ENCODE measurements at regions not wholly inside any gene's neighbourhood (a gene's known extent, or its start where the extent isn't known, plus 50 kb on each side); places are given as distances from the start of the nearest gene placed in this dataset.

DNA sequence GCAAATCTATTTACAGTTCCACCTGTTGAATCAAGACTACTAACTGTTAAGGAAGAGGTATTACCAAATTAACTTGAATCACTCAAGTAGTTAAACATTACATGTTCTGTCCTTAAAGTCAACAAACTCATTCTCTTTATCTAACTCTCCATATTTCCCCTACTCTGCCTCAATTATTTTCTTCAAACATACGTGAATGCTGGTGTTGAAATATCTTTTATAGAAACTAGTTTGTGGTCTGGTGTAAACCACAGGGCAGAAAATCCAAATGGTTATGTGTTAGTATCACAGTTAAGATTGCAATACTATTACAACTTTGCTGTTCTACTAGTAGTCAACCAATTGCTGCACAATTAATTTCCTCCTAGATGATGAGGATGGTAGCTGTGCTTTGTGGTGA, 603.5 kb downstream of the KCTD16 start:
- Histone ChIP-seq H3K4me3 (ENCODE audit: low read depth, low read length) (no peak overlapping the region), H3K36me3 (ENCODE audit: control insufficient read depth, insufficient read depth, low read length) (no peaks in the 10 kb centered on the region), H3K27me3 (ENCODE audit: control insufficient read depth, insufficient read depth, low read length) (no peaks in the 10 kb centered on the region)
- ChIA-PET POLR2A (no interaction called here), CTCF (no interaction called here)
- no peak for TF ChIP-seq CTCF (IDR thresholded peaks at IDR 0.05; ENCODE audit: insufficient read depth, low read depth, low read length)
- DNase-seq (ENCODE audit: low read depth) = no peak

DNA sequence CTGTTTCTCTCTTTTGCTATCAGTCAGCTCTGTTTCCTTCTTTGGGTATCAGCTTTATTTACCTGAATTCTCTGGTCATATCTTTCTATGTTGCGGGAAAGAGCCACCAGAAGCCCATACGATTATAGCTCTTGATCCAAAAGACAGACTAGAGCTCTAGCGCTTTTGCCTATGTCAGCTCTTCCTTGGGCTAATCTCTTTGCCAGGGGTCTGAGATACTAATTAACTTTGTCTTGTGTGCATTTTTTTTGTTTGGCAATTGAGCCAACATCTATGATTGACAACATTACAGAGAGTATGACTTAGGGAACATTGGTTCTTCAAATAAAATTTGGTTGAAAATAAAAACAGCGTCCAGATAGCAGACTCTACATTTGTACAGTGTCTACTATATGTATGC, 603.0 kb downstream of the KCTD16 start:
- no peak for TF ChIP-seq CTCF (IDR thresholded peaks at IDR 0.05; ENCODE audit: insufficient read depth, low read depth, low read length)
- no peak overlapping the region for H3K4me3 ChIP-seq (ENCODE audit: low read depth, low read length)
- ChIA-PET POLR2A (no interaction called here), CTCF (no interaction called here)
- H3K27me3 ChIP-seq (ENCODE audit: control insufficient read depth, insufficient read depth, low read length) = no peaks in the 10 kb centered on the region
- no peak for DNase-seq (ENCODE audit: low read depth)
- H3K36me3 ChIP-seq (ENCODE audit: control insufficient read depth, insufficient read depth, low read length) = no peaks in the 10 kb centered on the region

DNA sequence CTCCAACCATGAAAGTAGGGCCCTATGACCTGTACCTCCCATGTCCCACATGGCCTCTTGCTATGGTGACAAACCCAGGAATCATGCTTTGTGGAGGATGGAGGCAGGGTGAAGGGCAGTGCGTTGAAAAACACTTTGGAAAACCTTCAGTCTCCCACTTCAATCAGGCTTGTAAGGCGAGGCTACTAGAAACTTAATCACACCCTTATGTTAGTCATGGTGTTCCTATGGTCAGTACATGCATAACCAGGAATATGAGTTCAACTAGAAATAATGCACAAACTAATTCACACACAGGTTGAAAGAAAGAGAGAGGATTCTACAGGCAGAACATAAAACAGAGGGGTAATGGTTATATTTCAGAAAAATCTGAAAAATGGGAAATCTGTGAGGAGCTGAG, 601.1 kb downstream of the KCTD16 start:
- H3K4me3 ChIP-seq (ENCODE audit: low read depth, low read length) = no peak overlapping the region
- H3K27me3 ChIP-seq (ENCODE audit: control insufficient read depth, insufficient read depth, low read length) = no peaks in the 10 kb centered on the region
- POLR2A ChIA-PET = no interaction called here
- no peak for TF ChIP-seq CTCF (IDR thresholded peaks at IDR 0.05; ENCODE audit: insufficient read depth, low read depth, low read length)
- CTCF ChIA-PET = no interaction called here
- H3K36me3 ChIP-seq (ENCODE audit: control insufficient read depth, insufficient read depth, low read length) = no peaks in the 10 kb centered on the region
- no peak for DNase-seq (ENCODE audit: low read depth)

GRCh38 chr5:144742361-144742760, 571.7 kb downstream of the KCTD16 start:
- H3K27me3 ChIP-seq (ENCODE audit: control insufficient read depth, insufficient read depth, low read length) = no peaks in the 10 kb centered on the region
- no peaks in the 10 kb centered on the region for H3K36me3 ChIP-seq (ENCODE audit: control insufficient read depth, insufficient read depth, low read length)
- ChIA-PET CTCF (no interaction called here), POLR2A (no interaction called here)
- no peak for DNase-seq (ENCODE audit: low read depth)
- no peak for TF ChIP-seq CTCF (IDR thresholded peaks at IDR 0.05; ENCODE audit: insufficient read depth, low read depth, low read length)
- H3K4me3 ChIP-seq (ENCODE audit: low read depth, low read length) = no peak overlapping the region

DNA sequence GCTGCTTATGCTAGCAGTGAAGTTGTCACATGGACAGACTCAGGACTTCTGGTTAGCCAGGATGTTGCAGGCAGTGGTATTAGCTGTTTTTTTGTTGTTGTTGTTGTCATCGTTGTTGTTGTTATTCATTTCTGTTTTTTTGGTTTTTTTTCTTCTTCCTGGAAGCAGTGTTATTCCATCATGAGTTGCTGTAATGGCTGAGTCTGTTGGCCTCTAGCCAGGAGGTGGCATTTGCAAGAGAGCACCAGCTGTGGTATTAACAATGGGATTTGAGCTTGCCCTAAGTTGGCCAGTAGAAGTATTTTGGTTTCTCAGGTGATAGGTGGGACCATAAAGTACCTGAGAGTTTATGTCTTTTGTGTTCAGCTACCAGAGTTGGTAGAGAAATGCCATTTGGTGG, 561.1 kb downstream of the KCTD16 start:
- no peak for TF ChIP-seq CTCF (IDR thresholded peaks at IDR 0.05; ENCODE audit: insufficient read depth, low read depth, low read length)
- DNase-seq (ENCODE audit: low read depth) = no peak
- Histone ChIP-seq H3K4me3 (ENCODE audit: low read depth, low read length) (no peak overlapping the region), H3K27me3 (ENCODE audit: control insufficient read depth, insufficient read depth, low read length) (no peaks in the 10 kb centered on the region), H3K36me3 (ENCODE audit: control insufficient read depth, insufficient read depth, low read length) (no peaks in the 10 kb centered on the region)
- ChIA-PET CTCF (no interaction called here), POLR2A (no interaction called here)
